Breast epithelium (tissue), 3 donors: ENCODE measurements at regions not wholly inside any gene's neighbourhood (a gene's known extent, or its start where the extent isn't known, plus 50 kb on each side); places are given as distances from the start of the nearest gene placed in this dataset.

Experiments used
- POLR2A ChIP-seq: fragments of 450-650 bp; IDR thresholded peaks from one replicate; pipeline ENCODE4 v1.6.1; 2016; ENCODE audit warnings: antibody characterized with exemption, mild to moderate bottlenecking, moderate library complexity
- POLR2AphosphoS5 ChIP-seq, 3 donors: sonication (generic); formaldehyde crosslinking; IDR thresholded peaks; one replicate each; pipeline ENCODE4 v1.6.1; 2017; ENCODE audit warnings: antibody characterized with exemption in 3 of 3
- TF ChIP-seq, protein P1 (sequence below), 3 donors: fragments of 450-650 bp; IDR thresholded peaks; one replicate each; pipeline ENCODE4 v1.5.1; 2016 to 2017; ENCODE audit warnings: antibody characterized with exemption in 3 of 3, mild to moderate bottlenecking in 3 of 3, moderate library complexity in 3 of 3

DNA sequence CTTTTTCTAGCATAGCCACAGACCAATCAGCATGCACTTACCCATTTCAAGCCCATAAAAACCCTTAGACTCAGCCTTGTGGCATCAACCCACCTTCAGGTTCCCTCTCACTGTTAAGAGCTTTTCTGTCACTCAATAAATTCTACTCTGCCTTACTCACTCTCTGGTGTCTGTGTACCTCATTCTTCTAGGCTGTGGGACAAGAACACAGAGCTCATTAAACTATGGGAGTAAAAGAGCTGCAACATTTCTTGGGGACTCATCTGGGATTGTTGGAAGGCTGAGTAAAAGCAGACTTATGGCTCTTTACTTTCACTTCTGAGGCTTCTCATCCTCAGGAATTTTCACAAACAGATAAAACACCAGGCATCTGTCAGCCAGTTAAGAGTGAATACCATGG is 879.3 kb downstream of the ROBO2 start:
- TF ChIP-seq, protein P1, sequence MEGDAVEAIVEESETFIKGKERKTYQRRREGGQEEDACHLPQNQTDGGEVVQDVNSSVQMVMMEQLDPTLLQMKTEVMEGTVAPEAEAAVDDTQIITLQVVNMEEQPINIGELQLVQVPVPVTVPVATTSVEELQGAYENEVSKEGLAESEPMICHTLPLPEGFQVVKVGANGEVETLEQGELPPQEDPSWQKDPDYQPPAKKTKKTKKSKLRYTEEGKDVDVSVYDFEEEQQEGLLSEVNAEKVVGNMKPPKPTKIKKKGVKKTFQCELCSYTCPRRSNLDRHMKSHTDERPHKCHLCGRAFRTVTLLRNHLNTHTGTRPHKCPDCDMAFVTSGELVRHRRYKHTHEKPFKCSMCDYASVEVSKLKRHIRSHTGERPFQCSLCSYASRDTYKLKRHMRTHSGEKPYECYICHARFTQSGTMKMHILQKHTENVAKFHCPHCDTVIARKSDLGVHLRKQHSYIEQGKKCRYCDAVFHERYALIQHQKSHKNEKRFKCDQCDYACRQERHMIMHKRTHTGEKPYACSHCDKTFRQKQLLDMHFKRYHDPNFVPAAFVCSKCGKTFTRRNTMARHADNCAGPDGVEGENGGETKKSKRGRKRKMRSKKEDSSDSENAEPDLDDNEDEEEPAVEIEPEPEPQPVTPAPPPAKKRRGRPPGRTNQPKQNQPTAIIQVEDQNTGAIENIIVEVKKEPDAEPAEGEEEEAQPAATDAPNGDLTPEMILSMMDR (IDR thresholded peaks at IDR 0.05): no peak
- TF ChIP-seq POLR2A (no peak), POLR2AphosphoS5 (IDR thresholded peaks at IDR 0.05) (no peak)
